Naive thymus-derived CD4-positive, alpha-beta T cell (primary cell): ENCODE measurements at regions not wholly inside any gene's neighbourhood (a gene's known extent, or its start where the extent isn't known, plus 50 kb on each side); places are given as distances from the start of the nearest gene placed in this dataset.

Source experiments
- ATAC-seq: fragments of 150-1000 bp; cut with Tn5 transposase; 2 replicates; pipeline ENCODE4 v1.10.0; 2021; ENCODE audit warnings: mild to moderate bottlenecking, moderate library complexity
- CTCF ChIA-PET: fragments of 350-600 bp; sonication (Branson Sonifier 250); formaldehyde crosslinking; loops from one replicate; lab custom pipeline; 2021; ENCODE audit warnings: antibody characterized with exemption; lab: Charles Lee
- POLR2A ChIA-PET: fragments of 350-600 bp; sonication (Branson Sonifier 250); formaldehyde crosslinking; loops from one replicate; lab custom pipeline; 2021; ENCODE audit warnings: antibody characterized with exemption, inconsistent platforms; lab: Charles Lee
- DNase-seq, 9 donors: peaks; one replicate each; pipeline versions ENCODE4 v3.0.0 to v3.0.0-alpha.2; 2020 to 2022; ENCODE audit warnings: mixed read lengths in 1 of 9
- H3K27ac ChIP-seq: one replicate; pipeline ENCODE4 v1.7.0; 2013; ENCODE audit warnings: mild to moderate bottlenecking, low read depth, low read length, moderate library complexity
- H3K27me3 ChIP-seq, 2 donors: one replicate each; pipeline ENCODE4 v1.7.0; 2013; ENCODE audit warnings: low read length in 2 of 2, mild to moderate bottlenecking in 2 of 2, moderate library complexity in 2 of 2; ENCODE audit not compliant: control insufficient read depth in 2 of 2, insufficient read depth in 2 of 2
- H3K36me3 ChIP-seq, 3 experiments: 1 replicate in 2 of 3; 2 replicates in 1 of 3; pipeline ENCODE4 v1.7.0; 2013; ENCODE audit warnings: low read length in 3 of 3, mild to moderate bottlenecking in 3 of 3, moderate library complexity in 1 of 3; ENCODE audit not compliant: insufficient read depth in 3 of 3, control insufficient read depth in 2 of 3
- H3K4me1 ChIP-seq, 2 donors: one replicate each; pipeline ENCODE4 v1.7.0; 2013; ENCODE audit warnings: low read length in 2 of 2, mild to moderate bottlenecking in 2 of 2, moderate library complexity in 1 of 2; ENCODE audit not compliant: control insufficient read depth in 2 of 2, insufficient read depth in 2 of 2
- H3K4me3 ChIP-seq: 2 replicates; pipeline ENCODE4 v1.7.0; 2013; ENCODE audit warnings: mild to moderate bottlenecking, low read length
- H3K9me3 ChIP-seq, 3 experiments: 1 replicate in 2 of 3; 2 replicates in 1 of 3; pipeline ENCODE4 v1.7.0; 2013; ENCODE audit warnings: low read length in 3 of 3; ENCODE audit not compliant: control insufficient read depth in 2 of 3
- H3K27ac Mint-ChIP-seq, 9 donors: one replicate each; pipeline ENCODE4 v1.8.0; 2020 to 2022; ENCODE audit warnings: mixed read lengths in 9 of 9, mild to moderate bottlenecking in 8 of 9, moderate library complexity in 5 of 9, inconsistent platforms in 2 of 9
- H3K27me3 Mint-ChIP-seq, 5 donors: one replicate each; pipeline ENCODE4 v1.8.0; 2021 to 2022; ENCODE audit warnings: mixed read lengths in 5 of 5, mild to moderate bottlenecking in 1 of 5
- H3K36me3 Mint-ChIP-seq, 5 donors: one replicate each; pipeline ENCODE4 v1.8.0; 2020 to 2022; ENCODE audit warnings: mixed read lengths in 5 of 5, mild to moderate bottlenecking in 3 of 5, inconsistent platforms in 1 of 5
- H3K4me1 Mint-ChIP-seq, 7 donors: one replicate each; pipeline ENCODE4 v1.8.0; 2020 to 2022; ENCODE audit warnings: mixed read lengths in 7 of 7, mild to moderate bottlenecking in 3 of 7, inconsistent platforms in 1 of 7
- H3K4me3 Mint-ChIP-seq, 10 donors: one replicate each; pipeline ENCODE4 v1.8.0; 2020 to 2022; ENCODE audit warnings: mild to moderate bottlenecking in 10 of 10, mixed read lengths in 10 of 10, moderate library complexity in 6 of 10, inconsistent platforms in 2 of 10
- H3K9me3 Mint-ChIP-seq, 11 donors: one replicate each; pipeline ENCODE4 v1.8.0; 2020 to 2022; ENCODE audit warnings: mixed read lengths in 11 of 11, mild to moderate bottlenecking in 4 of 11, inconsistent platforms in 1 of 11, moderate library complexity in 1 of 11
- intact Hi-C, 2 donors: fragments of 100-400 bp; cut with micrococcal nuclease; formaldehyde crosslinking; loops; one replicate each; pipeline ENCODE4 v1.15.1; 2023

- Mint-ChIP-seq H3K4me3 (no peak overlapping the region), H3K4me1 (peaks cover 0 to 3% (median 0%) of the 10 kb centered on the region in 7 donors), H3K27ac (peak overlapping the region in 1 of 9 donors; percentile 10), H3K9me3 (peaks cover 0 to 2% (median 0%) of the 10 kb centered on the region in 11 donors), H3K27me3 (peaks cover 0 to 13% (median 6%) of the 10 kb centered on the region in 5 donors), H3K36me3 (no peaks in the 10 kb centered on the region)
- Histone ChIP-seq H3K27me3 (no peaks in the 10 kb centered on the region), H3K9me3 (no peaks in the 10 kb centered on the region), H3K4me1 (no peaks in the 10 kb centered on the region), H3K27ac (no peak overlapping the region), H3K4me3 (no peak overlapping the region), H3K36me3 (no peaks in the 10 kb centered on the region)
- no peak for DNase-seq
- ATAC-seq: no peak
- ChIA-PET POLR2A (no interaction called here), CTCF (no interaction called here)
- intact Hi-C loops: no loop called here
These were observed 286.5 kb upstream of the RTL1 start for GRCh38 chr14:101189962-101190560.

- POLR2A ChIA-PET: no interaction called here
These were observed 287.7 kb upstream of the RTL1 start for GRCh38 chr14:101191101-101191720.

DNA sequence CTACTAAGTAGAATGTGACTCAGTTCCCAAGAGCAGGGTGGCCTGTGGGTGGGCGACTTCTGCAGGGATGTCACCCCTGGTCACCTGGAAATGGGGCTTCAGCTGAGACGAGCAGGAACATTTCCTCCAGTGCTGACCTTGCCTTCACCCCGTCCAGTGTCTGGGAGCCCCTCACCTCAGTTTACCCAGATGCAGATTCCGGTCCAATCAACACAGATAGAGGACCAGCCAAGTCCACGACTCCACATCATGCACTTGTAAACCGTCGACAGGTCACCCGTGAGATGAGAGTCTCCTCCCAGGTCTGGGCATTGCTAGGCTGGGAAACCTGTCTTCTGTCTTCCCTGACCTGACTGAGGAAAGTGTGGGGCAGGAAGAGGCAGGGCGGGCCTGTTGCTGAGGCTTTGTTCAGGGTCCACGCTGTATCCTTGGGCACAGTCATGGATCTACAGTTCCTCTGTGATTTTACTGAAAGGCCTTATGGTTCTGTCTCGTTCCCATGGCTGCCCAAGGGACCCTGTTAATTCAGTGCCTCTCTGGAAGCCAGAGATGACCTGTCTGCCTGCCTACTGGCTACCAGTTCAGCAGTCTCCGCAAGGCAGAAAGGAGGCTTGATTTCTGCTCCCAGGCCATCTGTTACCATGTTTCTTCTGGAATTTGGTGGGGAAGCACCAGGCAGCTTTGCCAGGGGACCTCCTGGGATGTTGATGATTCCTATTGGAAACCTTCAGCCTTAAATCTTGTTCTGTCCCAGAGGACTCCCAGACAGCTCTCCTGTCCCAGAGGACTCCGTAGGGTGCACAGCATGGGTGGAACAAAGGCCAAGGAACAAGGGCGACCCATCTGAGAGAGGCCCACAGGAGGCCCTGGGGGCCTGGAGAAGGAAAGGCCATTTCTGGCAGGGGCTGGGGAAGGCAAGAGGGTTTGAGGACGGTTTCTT lies 288.5 kb upstream of the RTL1 start:
- Histone ChIP-seq H3K36me3 (no peaks in the 10 kb centered on the region), H3K27me3 (no peaks in the 10 kb centered on the region), H3K4me1 (no peaks in the 10 kb centered on the region), H3K27ac (no peak overlapping the region), H3K9me3 (no peaks in the 10 kb centered on the region), H3K4me3 (no peak overlapping the region)
- ChIA-PET POLR2A (no interaction called here), CTCF (no interaction called here)
- Mint-ChIP-seq H3K27me3 (peaks cover 0 to 8% (median 0%) of the 10 kb centered on the region in 5 donors), H3K4me1 (peaks cover 0 to 1% (median 0%) of the 10 kb centered on the region in 7 donors), H3K4me3 (no peak overlapping the region), H3K9me3 (peaks cover 0 to 2% (median 0%) of the 10 kb centered on the region in 11 donors), H3K27ac (no peak overlapping the region), H3K36me3 (no peaks in the 10 kb centered on the region)
- DNase-seq: peak in 1 of 9 donors; percentile 19
- intact Hi-C loops: no loop called here
- no peak for ATAC-seq

More at GRCh38 chr14:101191101-101191720, 287.7 kb upstream of the RTL1 start:
- Mint-ChIP-seq H3K36me3 (no peaks in the 10 kb centered on the region), H3K9me3 (peaks cover 0 to 2% (median 0%) of the 10 kb centered on the region in 11 donors), H3K27me3 (peaks cover 0 to 8% (median under 1%) of the 10 kb centered on the region in 5 donors), H3K4me3 (no peak overlapping the region), H3K4me1 (peaks cover 0 to 3% (median 0%) of the 10 kb centered on the region in 7 donors), H3K27ac (no peak overlapping the region)
- Histone ChIP-seq H3K27ac (no peak overlapping the region), H3K4me1 (no peaks in the 10 kb centered on the region), H3K4me3 (no peak overlapping the region), H3K36me3 (no peaks in the 10 kb centered on the region), H3K9me3 (no peaks in the 10 kb centered on the region), H3K27me3 (no peaks in the 10 kb centered on the region)
- CTCF ChIA-PET: no interaction called here
- ATAC-seq (no peak), DNase-seq (no peak)
- intact Hi-C loops: no loop called here

DNA sequence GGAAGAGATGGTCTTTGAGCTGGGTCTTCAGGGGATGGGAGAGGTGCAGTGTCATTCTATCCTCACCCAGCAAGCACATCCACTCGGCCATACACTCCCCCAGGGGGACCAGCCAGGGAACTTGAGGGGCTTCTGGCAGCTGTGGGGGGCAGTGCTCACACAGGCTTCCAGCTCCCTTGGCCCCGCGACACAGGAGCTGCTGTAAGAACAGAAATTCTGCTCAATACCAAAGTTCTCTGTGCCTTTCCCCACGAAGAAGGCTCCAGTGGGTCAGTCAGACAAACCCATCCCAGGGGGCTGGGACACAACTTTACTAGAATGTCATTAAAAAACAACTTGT lies 289.1 kb upstream of the RTL1 start:
- Mint-ChIP-seq H3K27me3 (peaks cover 0 to 8% (median 0%) of the 10 kb centered on the region in 5 donors), H3K4me3 (no peak overlapping the region), H3K27ac (no peak overlapping the region), H3K36me3 (no peaks in the 10 kb centered on the region), H3K9me3 (peaks cover 0 to 2% (median 0%) of the 10 kb centered on the region in 11 donors), H3K4me1 (peaks cover 0 to 1% (median 0%) of the 10 kb centered on the region in 7 donors)
- no peaks in the 10 kb centered on the region for H3K4me1 ChIP-seq
- POLR2A ChIA-PET: no interaction called here
- H3K4me3 ChIP-seq: no peak overlapping the region
- no peaks in the 10 kb centered on the region for H3K9me3 ChIP-seq
- CTCF ChIA-PET: no interaction called here
- H3K27ac ChIP-seq: no peak overlapping the region
- no peak for ATAC-seq
- no peaks in the 10 kb centered on the region for H3K27me3 ChIP-seq
- DNase-seq: no peak
- intact Hi-C loops: no loop called here
- H3K36me3 ChIP-seq: no peaks in the 10 kb centered on the region

DNA sequence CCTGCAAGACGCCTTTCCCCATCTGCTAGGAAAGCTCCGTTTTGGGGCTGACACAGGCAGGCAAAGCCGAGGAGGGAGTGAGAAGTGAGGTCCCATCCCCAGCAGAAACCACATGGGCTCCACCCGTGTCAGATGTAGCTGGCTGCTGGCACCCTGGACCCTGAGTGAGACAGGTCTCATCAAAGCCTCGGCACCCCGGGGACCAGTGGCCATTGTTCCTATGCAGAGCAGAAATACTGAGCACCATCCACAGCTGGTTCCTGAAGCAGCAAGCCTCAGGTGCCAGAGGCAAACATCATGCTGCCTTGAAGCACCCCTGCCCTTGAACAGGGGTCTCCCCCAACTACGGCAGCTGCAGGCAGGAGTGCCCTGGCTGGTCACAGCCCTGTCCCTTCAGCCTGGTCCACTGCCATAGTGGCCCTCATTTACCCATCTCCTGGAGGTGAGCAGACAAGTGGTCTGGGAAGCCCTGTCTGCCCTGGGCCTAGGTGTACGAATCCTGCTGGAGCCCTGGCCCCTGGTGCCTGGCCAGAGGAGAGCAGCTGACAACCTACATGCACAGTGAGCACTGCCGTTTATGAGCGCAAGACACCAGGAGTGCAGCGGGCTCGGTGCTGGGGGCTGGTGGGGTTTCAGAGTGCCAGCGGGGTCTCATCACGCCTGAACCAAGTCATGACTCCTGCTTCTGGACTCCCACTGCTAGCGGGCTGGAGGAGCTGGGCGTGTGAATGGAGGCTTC lies 289.8 kb upstream of the RTL1 start:
- H3K27ac Mint-ChIP-seq: no peak overlapping the region
- peak in 1 of 9 donors; percentile 13 for DNase-seq
- Histone ChIP-seq H3K9me3 (no peaks in the 10 kb centered on the region), H3K27ac (no peak overlapping the region), H3K27me3 (no peaks in the 10 kb centered on the region), H3K36me3 (no peaks in the 10 kb centered on the region), H3K4me3 (no peak overlapping the region), H3K4me1 (no peaks in the 10 kb centered on the region)
- no peak overlapping the region for H3K4me3 Mint-ChIP-seq
- peaks cover 0 to 2% (median 0%) of the 10 kb centered on the region in 11 donors for H3K9me3 Mint-ChIP-seq
- no peaks in the 10 kb centered on the region for H3K36me3 Mint-ChIP-seq
- H3K4me1 Mint-ChIP-seq: peaks cover 0 to 1% (median 0%) of the 10 kb centered on the region in 7 donors
- H3K27me3 Mint-ChIP-seq: peaks cover 0 to 8% (median 0%) of the 10 kb centered on the region in 5 donors
- intact Hi-C loops: no loop called here
- ChIA-PET POLR2A (no interaction called here), CTCF (no interaction called here)
- ATAC-seq: no peak

DNA sequence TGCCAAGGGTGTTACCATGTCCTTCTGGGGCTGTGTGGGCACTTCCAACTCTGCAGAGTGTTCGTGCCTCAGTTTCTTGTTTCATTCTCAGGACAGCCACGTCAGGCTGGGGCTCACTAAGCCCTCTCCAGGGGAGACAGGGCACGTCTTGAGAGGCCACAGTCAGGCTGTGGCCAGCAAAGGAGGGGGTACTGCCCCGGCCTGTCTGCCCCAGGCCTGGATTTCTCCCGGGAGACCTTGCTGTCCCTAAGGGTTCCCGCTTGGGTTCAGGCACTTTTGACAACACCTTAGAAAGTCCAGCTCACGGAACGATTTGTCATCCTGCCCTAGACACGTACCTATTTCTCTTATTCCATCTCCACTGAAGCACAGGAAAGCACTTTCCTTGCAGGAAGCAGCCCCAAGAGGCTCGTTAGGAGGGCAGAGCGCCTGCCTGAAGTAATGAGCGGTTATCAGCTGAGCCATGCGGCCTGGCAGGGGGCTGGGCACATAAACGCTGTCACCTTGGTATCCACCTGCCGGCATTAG lies 290.4 kb upstream of the RTL1 start:
- CTCF ChIA-PET: no interaction called here
- Histone ChIP-seq H3K27me3 (no peaks in the 10 kb centered on the region), H3K4me3 (no peak overlapping the region), H3K4me1 (no peaks in the 10 kb centered on the region), H3K9me3 (no peaks in the 10 kb centered on the region), H3K27ac (no peak overlapping the region), H3K36me3 (no peaks in the 10 kb centered on the region)
- Mint-ChIP-seq H3K9me3 (peaks cover 0 to 2% (median 0%) of the 10 kb centered on the region in 11 donors), H3K27ac (no peak overlapping the region), H3K4me1 (peaks cover 0 to 1% (median 0%) of the 10 kb centered on the region in 7 donors), H3K4me3 (no peak overlapping the region), H3K27me3 (peaks cover 0 to 8% (median 0%) of the 10 kb centered on the region in 5 donors), H3K36me3 (no peaks in the 10 kb centered on the region)
- POLR2A ChIA-PET: no interaction called here
- ATAC-seq: no peak
- peak in 1 of 9 donors; percentile 7 for DNase-seq
- intact Hi-C loops: no loop called here
